SK-N-SH treated with all-trans-retinoic acid at 6 μM for 48 hours (cell line): ENCODE measurements at regions not wholly inside any gene's neighbourhood (a gene's known extent, or its start where the extent isn't known, plus 50 kb on each side); places are given as distances from the start of the nearest gene placed in this dataset.

Experiments used
- ARNTL ChIP-seq: fragments of 450-650 bp; formaldehyde crosslinking; IDR thresholded peaks from 2 replicates; pipeline ENCODE4 v1.5.0; 2020; ENCODE audit warnings: low read depth, mild to moderate bottlenecking, moderate library complexity, borderline replicate concordance
- CSRNP3 ChIP-seq: fragments of 250-450 bp; sonication (Bioruptor Pico); IDR thresholded peaks from 2 replicates; pipeline ENCODE4 v1.5.1; 2021; ENCODE audit warnings: mild to moderate bottlenecking, moderate library complexity
- PPARA ChIP-seq: fragments of 250-450 bp; sonication (Bioruptor Pico); IDR thresholded peaks from 2 replicates; pipeline ENCODE4 v1.5.0; 2020; ENCODE audit warnings: mild to moderate bottlenecking, borderline replicate concordance
- RARB ChIP-seq: fragments of 250-450 bp; sonication (Bioruptor Pico); IDR thresholded peaks from 2 replicates; pipeline ENCODE4 v1.8.0; 2021; ENCODE audit warnings: mild to moderate bottlenecking, moderate library complexity
- TCF4 ChIP-seq: fragments of 250-450 bp; sonication (Bioruptor Pico); IDR thresholded peaks from 2 replicates; pipeline ENCODE4 v1.8.0; 2021; ENCODE audit warnings: mild to moderate bottlenecking, moderate library complexity, borderline replicate concordance
- ZFP3 ChIP-seq: fragments of 250-450 bp; sonication (Bioruptor Pico); IDR thresholded peaks from 2 replicates; pipeline ENCODE4 v1.5.0; 2020; ENCODE audit warnings: mild to moderate bottlenecking, moderate library complexity
- ZFP30 ChIP-seq: fragments of 450-650 bp; formaldehyde crosslinking; IDR thresholded peaks from 2 replicates; pipeline ENCODE4 v1.5.0; 2022; ENCODE audit warnings: mild to moderate bottlenecking, moderate library complexity
- TF ChIP-seq, protein P1 (sequence below): fragments of 250-450 bp; sonication (Bioruptor Pico); IDR thresholded peaks from 2 replicates; pipeline ENCODE4 v1.8.0; 2021; ENCODE audit warnings: low read depth, mild to moderate bottlenecking, moderate library complexity, borderline replicate concordance
- TF ChIP-seq, protein P2 (sequence below): fragments of 250-450 bp; sonication (Bioruptor Pico); IDR thresholded peaks from 2 replicates; pipeline ENCODE4 v1.5.1; 2020; ENCODE audit warnings: low read depth, mild to moderate bottlenecking, moderate library complexity

DNA sequence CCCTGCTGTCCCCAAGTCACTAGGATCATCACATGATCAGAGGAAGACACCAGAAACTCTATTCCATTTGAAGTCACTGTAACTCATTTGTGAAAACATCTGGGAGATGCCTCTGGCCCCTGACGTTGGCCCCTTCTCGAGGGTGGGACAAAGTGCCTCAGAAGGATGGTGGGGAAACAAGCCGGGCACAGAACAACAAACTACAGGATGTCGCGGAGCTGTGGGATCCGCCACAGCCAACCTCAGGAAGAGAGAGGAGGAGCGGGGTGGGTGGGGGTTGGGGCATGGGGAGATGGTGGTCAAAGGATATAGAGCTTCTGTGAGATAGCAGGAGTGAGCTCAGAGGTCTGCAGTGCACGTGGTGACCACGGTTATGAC is 265.6 kb upstream of the TCERG1L start:
- TF ChIP-seq, protein P1, sequence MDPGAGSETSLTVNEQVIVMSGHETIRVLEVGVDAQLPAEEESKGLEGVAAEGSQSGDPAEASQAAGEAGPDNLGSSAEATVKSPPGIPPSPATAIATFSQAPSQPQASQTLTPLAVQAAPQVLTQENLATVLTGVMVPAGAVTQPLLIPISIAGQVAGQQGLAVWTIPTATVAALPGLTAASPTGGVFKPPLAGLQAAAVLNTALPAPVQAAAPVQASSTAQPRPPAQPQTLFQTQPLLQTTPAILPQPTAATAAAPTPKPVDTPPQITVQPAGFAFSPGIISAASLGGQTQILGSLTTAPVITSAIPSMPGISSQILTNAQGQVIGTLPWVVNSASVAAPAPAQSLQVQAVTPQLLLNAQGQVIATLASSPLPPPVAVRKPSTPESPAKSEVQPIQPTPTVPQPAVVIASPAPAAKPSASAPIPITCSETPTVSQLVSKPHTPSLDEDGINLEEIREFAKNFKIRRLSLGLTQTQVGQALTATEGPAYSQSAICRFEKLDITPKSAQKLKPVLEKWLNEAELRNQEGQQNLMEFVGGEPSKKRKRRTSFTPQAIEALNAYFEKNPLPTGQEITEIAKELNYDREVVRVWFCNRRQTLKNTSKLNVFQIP = no peak
- TF ChIP-seq CSRNP3 (CRISPR knock-in tag) (no peak), RARB (CRISPR knock-in tag) (no peak), ZFP30 (CRISPR knock-in tag) (no peak), TCF4 (CRISPR knock-in tag) (no peak), ARNTL (CRISPR knock-in tag) (no peak), ZFP3 (CRISPR knock-in tag) (no peak), PPARA (no peak)
- TF ChIP-seq, protein P2, sequence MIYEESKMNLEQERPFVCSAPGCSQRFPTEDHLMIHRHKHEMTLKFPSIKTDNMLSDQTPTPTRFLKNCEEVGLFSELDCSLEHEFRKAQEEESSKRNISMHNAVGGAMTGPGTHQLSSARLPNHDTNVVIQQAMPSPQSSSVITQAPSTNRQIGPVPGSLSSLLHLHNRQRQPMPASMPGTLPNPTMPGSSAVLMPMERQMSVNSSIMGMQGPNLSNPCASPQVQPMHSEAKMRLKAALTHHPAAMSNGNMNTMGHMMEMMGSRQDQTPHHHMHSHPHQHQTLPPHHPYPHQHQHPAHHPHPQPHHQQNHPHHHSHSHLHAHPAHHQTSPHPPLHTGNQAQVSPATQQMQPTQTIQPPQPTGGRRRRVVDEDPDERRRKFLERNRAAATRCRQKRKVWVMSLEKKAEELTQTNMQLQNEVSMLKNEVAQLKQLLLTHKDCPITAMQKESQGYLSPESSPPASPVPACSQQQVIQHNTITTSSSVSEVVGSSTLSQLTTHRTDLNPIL (CRISPR knock-in tag) = no peak
